Keratinocyte (primary cell): ENCODE measurements at regions not wholly inside any gene's neighbourhood (a gene's known extent, or its start where the extent isn't known, plus 50 kb on each side); places are given as distances from the start of the nearest gene placed in this dataset.

Experiments used
- DNase-seq: peaks from one replicate; pipeline ENCODE4 v3.0.0-alpha.2; 2011; ENCODE audit warnings: low read depth, missing footprints, low spot score
- FAIRE-seq: peaks from 2 replicates; lab custom pipeline; 2011; peaks lifted over from hg19 to GRCh38; lab: Jason Lieb, UNC
- H2AFZ ChIP-seq: 2 replicates; pipeline ENCODE4 v1.6.0; 2012; ENCODE audit warnings: low read length, control low read depth, inconsistent platforms; ENCODE audit not compliant: control insufficient read depth
- H3K27ac ChIP-seq: 2 replicates; pipeline ENCODE4 v1.5.1; 2011; ENCODE audit warnings: low read length; ENCODE audit not compliant: control insufficient read depth, insufficient read depth
- H3K27me3 ChIP-seq: 3 replicates; pipeline ENCODE4 v1.6.0; 2011; ENCODE audit warnings: low read length; ENCODE audit not compliant: control insufficient read depth, insufficient read depth; ENCODE audit errors: extremely low read depth
- H3K36me3 ChIP-seq, 2 experiments: 2 replicates in 1 of 2; 3 replicates in 1 of 2; pipeline ENCODE4 v1.5.1; 2011; ENCODE audit warnings: low read length in 2 of 2, mild to moderate bottlenecking in 1 of 2; ENCODE audit not compliant: control insufficient read depth in 2 of 2, insufficient read depth in 2 of 2; ENCODE audit errors: extremely low read depth in 1 of 2
- H3K4me1 ChIP-seq: 3 replicates; pipeline ENCODE4 v1.5.1; 2011; ENCODE audit warnings: low read length; ENCODE audit not compliant: control insufficient read depth, insufficient read depth; ENCODE audit errors: extremely low read depth
- H3K4me2 ChIP-seq: 3 replicates; pipeline ENCODE4 v1.6.0; 2011; ENCODE audit warnings: low read depth, low read length; ENCODE audit not compliant: control insufficient read depth, insufficient read depth; ENCODE audit errors: extremely low read depth
- H3K4me3 ChIP-seq, 3 experiments: fragments of 200-600 bp in 1 of 3; sonication (generic) in 1 of 3; 2 replicates in 2 of 3; 3 replicates in 1 of 3; pipeline ENCODE4 v1.5.1; 2011 to 2016; ENCODE audit warnings: low read length in 3 of 3, mild to moderate bottlenecking in 3 of 3, control low read depth in 2 of 3, inconsistent platforms in 1 of 3, low read depth in 1 of 3, mixed read lengths in 1 of 3, mixed run types in 1 of 3, moderate library complexity in 1 of 3; ENCODE audit not compliant: control insufficient read depth in 2 of 3, insufficient read depth in 2 of 3; ENCODE audit errors: extremely low read depth in 1 of 3
- H3K79me2 ChIP-seq: 2 replicates; pipeline ENCODE4 v1.6.0; 2012; ENCODE audit warnings: low read length; ENCODE audit not compliant: control insufficient read depth, insufficient read depth
- H3K9ac ChIP-seq: 3 replicates; pipeline ENCODE4 v1.6.0; 2011; ENCODE audit warnings: low read length; ENCODE audit not compliant: control insufficient read depth, insufficient read depth; ENCODE audit errors: extremely low read depth
- H3K9me1 ChIP-seq: 3 replicates; pipeline ENCODE4 v1.6.0; 2011; ENCODE audit warnings: low read length; ENCODE audit not compliant: control insufficient read depth, insufficient read depth; ENCODE audit errors: extremely low read depth
- H3K9me3 ChIP-seq: 2 replicates; pipeline ENCODE4 v1.5.1; 2012; ENCODE audit warnings: low read depth, low read length; ENCODE audit not compliant: control insufficient read depth
- H4K20me1 ChIP-seq: 3 replicates; pipeline ENCODE4 v1.6.0; 2011; ENCODE audit warnings: low read length; ENCODE audit not compliant: control insufficient read depth, insufficient read depth; ENCODE audit errors: extremely low read depth
- CTCF ChIP-seq, 3 experiments: IDR thresholded peaks in 1 of 3; conservative IDR thresholded peaks in 1 of 3; optimal IDR thresholded peaks in 1 of 3; 2 replicates in 2 of 3; 3 replicates in 1 of 3; pipeline versions ENCODE3 to v1.5.1; 2011; ENCODE audit warnings: low read length in 3 of 3, mild to moderate bottlenecking in 3 of 3, moderate library complexity in 2 of 3, control low read depth in 1 of 3, inconsistent platforms in 1 of 3; ENCODE audit not compliant: insufficient read depth in 2 of 3; ENCODE audit errors: extremely low read depth in 1 of 3
- EZH2 ChIP-seq: IDR thresholded peaks from one replicate; pipeline ENCODE4 v1.6.1; 2012; ENCODE audit warnings: inconsistent platforms, mild to moderate bottlenecking, low read length, moderate library complexity
- dilution Hi-C: fragments of 300-500 bp; cut with MboI; formaldehyde crosslinking; loops from one replicate; pipeline ENCODE4 v1.7.0; 2020; ENCODE audit warnings: low sequenced_read_pairs; ENCODE audit not compliant: extremely low pct_ligation_motif_present

DNA sequence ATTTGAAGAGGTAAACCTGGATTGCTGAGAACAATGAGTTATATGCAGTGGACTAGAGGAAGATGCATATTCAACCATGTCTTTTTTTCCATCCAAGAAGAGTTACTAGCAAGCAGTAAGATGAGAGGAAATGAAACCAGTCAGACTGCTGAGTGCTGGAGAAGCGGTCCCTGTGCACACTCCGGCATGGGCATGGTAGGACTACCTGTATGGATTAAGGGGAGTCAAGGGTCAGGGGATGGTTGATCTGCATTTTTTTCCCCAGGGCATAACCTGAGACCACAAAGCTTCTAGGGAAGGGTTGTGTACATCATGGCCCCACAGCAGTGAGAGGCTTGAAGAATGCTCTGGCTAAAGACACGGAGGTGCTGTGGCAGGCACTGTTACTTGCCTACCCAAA is 76.6 kb upstream of the ZNF169 start:
- no peak for TF ChIP-seq CTCF (optimal IDR thresholded peaks at IDR 0.05 in 1 of 3, IDR thresholded peaks at IDR 0.05 in 1 of 3, conservative IDR thresholded peaks at IDR 0.05 in 1 of 3; ENCODE audit: extremely low read depth in 1 of 3, insufficient read depth in 2 of 3, low read length in 3 of 3)
- no peak for TF ChIP-seq EZH2
- no peak overlapping the region for H3K4me2 ChIP-seq
- no peak overlapping the region for H3K27ac ChIP-seq
- dilution Hi-C loops, result no loop called here
- no peak overlapping the region for H3K9ac ChIP-seq
- no peak overlapping the region for H3K4me3 ChIP-seq
- H3K36me3 ChIP-seq, result peaks cover 10 to 21% of the 10 kb centered on the region in 2 experiments
- H3K9me3 ChIP-seq, result no peaks in the 10 kb centered on the region
- H3K9me1 ChIP-seq, result no peaks in the 10 kb centered on the region
- no peaks in the 10 kb centered on the region for H4K20me1 ChIP-seq
- no peak for FAIRE-seq
- H3K79me2 ChIP-seq, result peaks cover 14% of the 10 kb centered on the region
- no peaks in the 10 kb centered on the region for H3K27me3 ChIP-seq
- no peak for DNase-seq
- no peak overlapping the region for H2AFZ ChIP-seq
- no peaks in the 10 kb centered on the region for H3K4me1 ChIP-seq

GRCh38 chr9:94183240-94183999 is 75.7 kb upstream of the ZNF169 start:
- peaks cover 9% of the 10 kb centered on the region for H3K79me2 ChIP-seq
- FAIRE-seq, result no peak
- dilution Hi-C loops, result no loop called here
- no peaks in the 10 kb centered on the region for H4K20me1 ChIP-seq
- no peak for TF ChIP-seq EZH2
- no peak for TF ChIP-seq CTCF (optimal IDR thresholded peaks at IDR 0.05 in 1 of 3, IDR thresholded peaks at IDR 0.05 in 1 of 3, conservative IDR thresholded peaks at IDR 0.05 in 1 of 3; ENCODE audit: extremely low read depth in 1 of 3, insufficient read depth in 2 of 3, low read length in 3 of 3)
- peaks cover 10 to 21% of the 10 kb centered on the region in 2 experiments for H3K36me3 ChIP-seq
- H3K4me3 ChIP-seq, result no peak overlapping the region
- H3K27ac ChIP-seq, result no peak overlapping the region
- no peak overlapping the region for H3K4me2 ChIP-seq
- H3K27me3 ChIP-seq, result no peaks in the 10 kb centered on the region
- no peak overlapping the region for H3K9ac ChIP-seq
- no peak overlapping the region for H2AFZ ChIP-seq
- H3K9me1 ChIP-seq, result no peaks in the 10 kb centered on the region
- no peak for DNase-seq
- H3K9me3 ChIP-seq, result no peaks in the 10 kb centered on the region
- no peaks in the 10 kb centered on the region for H3K4me1 ChIP-seq
